Ramos (cell line): ENCODE measurements at regions not wholly inside any gene's neighbourhood (a gene's known extent, or its start where the extent isn't known, plus 50 kb on each side); places are given as distances from the start of the nearest gene placed in this dataset.

Source experiments
- in situ Hi-C: fragments of 300-500 bp; cut with MboI; formaldehyde crosslinking; loops from one replicate; pipeline ENCODE4 v1.14.3; 2022; ENCODE audit warnings: low sequenced_read_pairs; ENCODE audit not compliant: unreplicated experiment

GRCh38 chr3:104791331-104791730 is 575.4 kb upstream of the ALCAM start:
- in situ Hi-C loops: no loop called here

DNA sequence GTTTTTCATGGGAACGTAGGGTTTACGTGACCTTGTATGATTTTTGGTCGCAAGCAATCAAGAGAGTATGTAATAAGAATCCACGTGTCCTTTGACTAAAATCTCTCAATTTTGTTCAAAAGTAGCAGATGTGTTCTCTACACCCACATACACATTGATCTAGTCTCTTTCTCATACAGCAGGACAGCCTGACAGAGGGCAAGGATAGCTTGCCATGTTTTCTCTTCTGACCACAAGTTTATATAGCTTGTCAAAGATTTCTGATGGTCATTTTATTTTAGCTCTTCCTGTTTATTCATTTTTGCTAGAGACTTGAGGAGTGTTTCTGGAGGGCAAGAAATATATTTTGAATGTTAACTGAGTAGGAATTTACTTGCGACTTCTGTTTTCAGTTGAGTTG is 570.2 kb upstream of the ALCAM start:
- in situ Hi-C loops: no loop called here

DNA sequence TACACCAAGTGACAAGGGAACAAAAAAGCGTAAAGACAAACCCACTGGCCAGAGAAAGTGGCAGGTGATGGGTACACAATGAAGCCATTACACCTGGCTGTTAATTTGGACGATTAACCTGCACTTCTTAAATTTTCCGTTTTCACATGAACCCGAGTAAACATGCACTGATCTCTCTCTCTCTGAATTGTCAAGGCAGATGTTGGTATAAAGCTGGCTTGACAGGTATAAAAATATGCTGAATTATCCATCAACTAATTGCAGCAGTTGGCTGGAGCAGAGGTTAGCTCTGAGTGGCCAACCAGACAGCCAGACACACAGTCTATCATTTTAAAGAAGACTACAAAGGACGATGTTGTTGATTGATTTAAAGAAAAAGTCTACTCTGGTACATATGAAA is 561.7 kb upstream of the ALCAM start:
- in situ Hi-C loops: no loop called here

DNA sequence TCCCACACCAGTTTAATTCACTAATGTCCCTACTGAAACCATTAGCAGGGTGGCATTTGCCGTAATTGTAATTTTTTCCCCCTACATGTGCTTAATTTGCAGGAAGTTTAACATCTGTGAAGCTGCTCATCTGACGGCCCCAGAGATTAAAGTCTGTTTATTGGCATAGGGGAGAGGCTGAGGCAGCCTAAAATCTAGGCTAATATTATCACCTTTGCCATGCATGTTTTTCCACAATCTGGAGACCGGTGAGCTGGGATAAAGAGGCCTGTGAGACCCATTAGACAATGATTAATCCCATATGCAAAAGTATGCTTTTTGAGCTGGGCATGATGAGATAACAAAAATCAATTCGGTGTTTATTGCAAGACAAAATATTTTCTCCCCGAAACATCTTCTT is 561.2 kb upstream of the ALCAM start:
- in situ Hi-C loops: no loop called here

- in situ Hi-C loops: no loop called here
Observed at GRCh38 chr3:104810896-104811295, 555.8 kb upstream of the ALCAM start.

DNA sequence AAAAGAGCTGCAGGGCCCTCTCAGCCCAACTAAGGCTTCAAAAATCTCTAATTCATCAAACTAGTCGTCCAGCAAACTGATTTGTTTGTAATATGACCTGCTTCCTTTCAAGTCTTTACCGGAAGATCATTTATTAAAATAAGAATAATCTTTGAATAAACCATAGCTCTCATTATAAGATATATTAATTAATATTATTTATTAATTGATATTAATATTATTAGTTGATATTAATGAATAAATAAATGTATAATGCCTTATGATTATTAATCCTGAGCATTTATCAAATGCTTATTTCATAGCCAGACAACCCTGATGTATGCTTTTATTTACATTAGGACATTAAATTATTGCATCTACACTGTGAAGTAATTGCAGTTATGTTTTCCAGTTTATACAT is 550.7 kb upstream of the ALCAM start:
- in situ Hi-C loops: no loop called here

- in situ Hi-C loops: no loop called here
Observed at GRCh38 chr3:104816716-104817115, 550.0 kb upstream of the ALCAM start.

- in situ Hi-C loops: no loop called here
Observed at GRCh38 chr3:104819333-104819732, 547.4 kb upstream of the ALCAM start.

- in situ Hi-C loops: no loop called here
Observed at GRCh38 chr3:104820959-104821358, 545.8 kb upstream of the ALCAM start.

GRCh38 chr3:104825116-104825515 is 541.6 kb upstream of the ALCAM start:
- in situ Hi-C loops: no loop called here

GRCh38 chr3:104831071-104831470 is 535.6 kb upstream of the ALCAM start:
- in situ Hi-C loops: no loop called here

GRCh38 chr3:104832530-104832929 is 534.2 kb upstream of the ALCAM start:
- in situ Hi-C loops: no loop called here

DNA sequence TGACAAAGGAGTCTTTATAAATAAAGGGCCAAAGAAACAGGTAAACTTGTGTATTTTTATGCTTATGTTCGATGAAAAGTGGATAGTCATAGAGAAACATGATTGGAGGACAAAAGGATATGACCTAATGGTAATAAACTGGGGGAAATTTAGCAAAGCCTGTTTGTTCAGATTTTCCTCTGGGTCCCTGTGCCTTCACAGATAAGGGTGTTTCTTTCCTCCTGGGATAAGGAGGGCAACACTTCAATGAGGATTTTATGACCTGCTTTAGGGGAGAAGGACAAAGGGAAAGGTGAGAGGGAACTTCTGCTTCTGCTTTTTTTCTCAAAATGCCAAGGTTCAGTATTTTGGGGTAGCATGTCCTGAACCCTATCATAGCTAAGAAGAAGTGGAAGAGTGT is 531.3 kb upstream of the ALCAM start:
- in situ Hi-C loops: no loop called here

DNA sequence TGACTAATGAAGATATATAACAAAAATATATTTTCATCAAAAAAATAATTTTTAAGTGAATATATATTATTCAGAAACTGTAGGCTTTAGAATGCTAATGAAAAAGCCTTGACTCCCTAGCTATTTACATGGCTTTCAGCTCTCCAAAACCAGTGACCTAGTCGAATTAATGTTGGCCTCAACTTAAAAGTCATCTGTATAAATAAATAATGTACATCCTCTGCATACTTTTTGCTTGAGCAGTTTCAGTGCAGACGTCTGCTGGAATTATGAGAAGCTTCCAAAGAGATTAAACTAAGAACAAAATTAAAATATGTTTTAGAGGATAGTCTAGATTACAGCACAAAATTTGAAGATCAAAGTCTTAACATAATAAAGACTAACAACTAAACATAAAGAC is 520.4 kb upstream of the ALCAM start:
- in situ Hi-C loops: no loop called here

GRCh38 chr3:104849070-104849469 is 517.6 kb upstream of the ALCAM start:
- in situ Hi-C loops: no loop called here

GRCh38 chr3:104854468-104854867 is 512.2 kb upstream of the ALCAM start:
- in situ Hi-C loops: no loop called here

DNA sequence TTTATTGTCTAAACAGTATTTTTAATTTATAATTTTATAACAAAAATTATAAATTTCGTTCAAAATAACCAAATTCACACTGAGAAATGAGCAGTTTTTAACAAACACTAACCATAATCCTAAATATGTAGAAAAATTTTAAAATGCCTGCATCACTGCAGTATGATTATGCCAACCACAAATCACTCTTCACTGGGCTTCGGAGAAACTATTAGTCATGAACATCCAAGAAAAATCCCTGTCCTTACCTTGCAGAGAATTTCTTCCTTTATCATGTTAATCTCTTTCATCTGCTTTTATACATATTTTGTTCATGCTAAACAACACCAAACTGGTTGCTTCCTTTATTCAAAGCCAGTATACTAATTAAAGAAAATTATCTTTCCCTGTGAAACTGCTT is 511.0 kb upstream of the ALCAM start:
- in situ Hi-C loops: no loop called here

DNA sequence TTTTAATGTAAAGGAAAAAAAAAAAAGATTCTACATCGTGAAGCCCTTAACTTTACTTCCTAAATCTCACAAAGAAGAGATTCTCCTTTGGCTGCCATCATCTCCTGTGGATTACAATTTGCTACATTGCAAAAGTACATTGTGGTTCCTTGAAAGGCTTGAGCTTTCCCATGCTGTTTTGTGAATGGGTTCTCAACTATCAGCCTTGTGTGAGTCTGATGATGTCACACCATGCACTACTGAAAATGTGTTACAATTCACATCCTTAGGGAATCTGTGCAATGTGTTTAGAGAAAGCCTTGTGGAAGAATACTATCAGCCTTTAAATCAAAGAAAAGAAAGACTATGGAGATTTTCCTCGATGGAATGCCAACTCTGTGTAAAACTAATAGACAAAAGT is 510.0 kb upstream of the ALCAM start:
- in situ Hi-C loops: no loop called here

GRCh38 chr3:104868291-104868690 is 498.4 kb upstream of the ALCAM start:
- in situ Hi-C loops: no loop called here

DNA sequence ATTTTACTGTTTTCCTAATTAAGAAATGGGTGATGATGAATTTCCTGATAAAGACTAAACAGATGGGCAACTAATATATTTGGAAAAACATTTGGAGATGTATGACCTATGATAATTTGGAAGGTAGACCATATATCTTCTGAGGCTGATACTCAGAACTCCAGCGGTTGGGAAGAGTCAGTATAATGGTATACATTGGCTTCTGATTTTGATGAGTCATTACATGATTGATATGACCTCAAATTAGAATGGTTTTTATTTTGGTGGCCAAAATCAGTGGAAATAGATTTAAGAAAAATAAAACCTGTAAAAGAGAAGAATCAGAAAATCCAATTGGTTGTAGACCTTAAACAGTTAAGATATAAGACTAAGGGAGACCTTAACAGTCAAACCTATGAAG is 496.4 kb upstream of the ALCAM start:
- in situ Hi-C loops: no loop called here

GRCh38 chr3:104873331-104873730 is 493.4 kb upstream of the ALCAM start:
- in situ Hi-C loops: no loop called here

- in situ Hi-C loops: no loop called here
Observed at GRCh38 chr3:104878395-104878794, 488.3 kb upstream of the ALCAM start.

DNA sequence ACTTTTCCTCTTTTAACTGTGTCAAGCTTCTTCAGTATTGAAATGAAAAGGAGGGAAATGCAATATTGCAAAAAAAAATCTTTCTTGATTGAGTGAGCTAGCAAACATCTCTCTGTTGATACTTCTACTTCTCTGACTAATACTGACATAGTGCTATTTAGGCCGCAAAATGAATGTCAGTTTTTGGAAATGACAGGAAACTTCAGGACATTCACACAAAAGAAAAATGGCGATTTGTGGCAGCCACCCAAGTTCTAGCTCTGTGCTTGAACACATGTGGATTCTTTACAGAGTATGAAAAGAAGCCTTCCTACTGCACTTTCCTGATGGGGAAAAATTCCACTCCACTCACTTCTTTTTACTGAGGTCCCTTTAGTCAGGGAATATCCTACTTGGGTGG is 486.8 kb upstream of the ALCAM start:
- in situ Hi-C loops: no loop called here
